ENCODE measurements at regions not wholly inside any gene's neighbourhood (a gene's known extent, or its start where the extent isn't known, plus 50 kb on each side); places are given as distances from the start of the nearest gene placed in this dataset.

- Histone ChIP-seq H3K36me3 (ENCODE audit: control insufficient read depth in 2 of 4, insufficient read depth in 4 of 4, low read length in 3 of 4) (no peaks in the 10 kb centered on the region), H3K9ac (replicated peaks in 1 of 4; ENCODE audit: extremely low read depth in 1 of 4, low read depth in 3 of 4, low read length in 3 of 4) (no peak overlapping the region), H4K20me1 (replicated peaks in 1 of 2; ENCODE audit: control insufficient read depth in 1 of 2, insufficient read depth in 2 of 2, low read length in 2 of 2) (no peaks in the 10 kb centered on the region), H3K9me3 (ENCODE audit: insufficient read depth in 2 of 2, low read depth in 1 of 2, low read length in 1 of 2) (peaks cover 3 to 10% of the 10 kb centered on the region in 2 experiments; a peak in 3 of 4 replicates), H3K23ac (ENCODE audit: insufficient read length) (no peak overlapping the region), H3K56ac (replicated peaks; ENCODE audit: insufficient read length, low read depth, low read length) (no peak overlapping the region), H3K27ac (ENCODE audit: low read depth, low read length) (no peak overlapping the region), H3K4me1 (replicated peaks in 1 of 4; ENCODE audit: control insufficient read depth in 3 of 4, insufficient read depth in 4 of 4, low read length in 3 of 4) (no peaks in the 10 kb centered on the region), H2BK120ac (replicated peaks; ENCODE audit: low read depth, low read length) (no peak overlapping the region), H2BK12ac (ENCODE audit: low read depth, low read length) (no peak overlapping the region), H2BK20ac (ENCODE audit: low read length) (no peak overlapping the region), H3K18ac (ENCODE audit: extremely low read depth, low read length) (no peak overlapping the region), H3K79me2 (ENCODE audit: control insufficient read depth in 1 of 2, insufficient read depth in 2 of 2, low read length in 2 of 2) (no peaks in the 10 kb centered on the region), H3K14ac (ENCODE audit: insufficient read length) (no peak overlapping the region), H4K91ac (replicated peaks; ENCODE audit: insufficient read length, low read length) (no peak overlapping the region), H2BK15ac (ENCODE audit: low read length) (no peak overlapping the region), H3K79me1 (ENCODE audit: low read depth, low read length) (no peaks in the 10 kb centered on the region), H2BK5ac (ENCODE audit: low read depth, low read length) (no peak overlapping the region), H3K4me3 (ENCODE audit: extremely low read depth in 1 of 4, insufficient read depth in 2 of 4, low read depth in 3 of 4, low read length in 4 of 4) (no peak overlapping the region), H2AK5ac (ENCODE audit: low read depth, low read length) (no peak overlapping the region), H2AFZ (ENCODE audit: low read length) (no peak overlapping the region), H4K8ac (ENCODE audit: extremely low read depth, insufficient read depth, low read length) (no peak overlapping the region), H3K4me2 (ENCODE audit: insufficient read depth in 1 of 2, low read depth in 2 of 2, low read length in 2 of 2) (no peak overlapping the region), H3K27me3 (replicated peaks in 1 of 4; ENCODE audit: control insufficient read depth in 3 of 4, extremely low read depth in 1 of 4, insufficient read depth in 3 of 4, low read length in 3 of 4) (no peaks in the 10 kb centered on the region), H3K4ac (replicated peaks; ENCODE audit: insufficient read length, low read depth, low read length) (no peak overlapping the region), H3K23me2 (ENCODE audit: low read depth, low read length) (peaks cover 3% of the 10 kb centered on the region; the same call in 1 of the 2 replicates), H4K5ac (ENCODE audit: insufficient read length, low read depth, low read length) (no peak overlapping the region)
- DNase-seq (ENCODE audit: low read depth in 1 of 2, low spot score in 2 of 2) (no peak), FAIRE-seq (no peak)
- 96% methylated on average over 4 of the region's 4 CpGs; no CpG with 5 or more reads in 1 of the 2 experiments for WGBS, 2 experiments (ENCODE audit: extremely low coverage in 1 of 2, insufficient coverage in 1 of 2, insufficient read length in 1 of 2, insufficient replicate concordance in 2 of 2, low coverage in 1 of 2, low lambda C conversion rate in 2 of 2, missing lambda C conversion rate in 1 of 2)
- ChIA-PET POLR2A (ENCODE audit: partially characterized antibody) (no interaction called here), CTCF (ENCODE audit: partially characterized antibody) (interaction anchor here (0.6 kb wide), 1 partner anchor 205 kb away, joined by 3 read pairs; no protein-coding TSS in a partner anchor)
- TF ChIP-seq CHD1 (IDR thresholded peaks at IDR 0.05; ENCODE audit: low read depth, low read length) (no peak), EGR1 (IDR thresholded peaks at IDR 0.05; ENCODE audit: borderline replicate concordance, low read depth, low read length) (no peak), CREB1 (IDR thresholded peaks at IDR 0.05) (no peak), SIX5 (IDR thresholded peaks at IDR 0.05; ENCODE audit: low read depth, low read length) (no peak), USF2 (IDR thresholded peaks at IDR 0.05; ENCODE audit: low read length) (no peak), SIN3A (conservative IDR thresholded peaks at IDR 0.05 in 1 of 2, IDR thresholded peaks at IDR 0.05 in 1 of 2; ENCODE audit: low read depth in 1 of 2, low read length in 2 of 2) (no peak), SRF (IDR thresholded peaks at IDR 0.05; ENCODE audit: low read depth, low read length) (no peak), ATF2 (IDR thresholded peaks at IDR 0.05; ENCODE audit: low read length) (no peak), TBP (IDR thresholded peaks at IDR 0.05; ENCODE audit: low read depth, low read length) (no peak), POLR2A (IDR thresholded peaks at IDR 0.05; ENCODE audit: control extremely low read depth in 1 of 2, low read depth in 2 of 2, low read length in 2 of 2) (no peak), BRCA1 (IDR thresholded peaks at IDR 0.05; ENCODE audit: low read depth, low read length) (no peak), EP300 (IDR thresholded peaks at IDR 0.05; ENCODE audit: borderline replicate concordance in 1 of 2, low read depth in 2 of 2, low read length in 2 of 2) (no peak), ASH2L (IDR thresholded peaks at IDR 0.05; ENCODE audit: low read length) (no peak)
Measured at GRCh38 chr1:240000634-240001033, 91.0 kb upstream of the FMN2 start.

Measured in H1 (cell line).